Endothelial cell of umbilical vein (primary cell): ENCODE measurements at regions not wholly inside any gene's neighbourhood (a gene's known extent, or its start where the extent isn't known, plus 50 kb on each side); places are given as distances from the start of the nearest gene placed in this dataset.

ENCODE experiments used
- BruUV-seq: library from RNA; stranded (reverse); fragments of 400-500 nt; replicated peaks from 2 replicates; lab custom pipeline; 2021; lab: Mats Ljungman, UMichigan
- CTCF ChIA-PET: fragments of 300-600, 350-600 bp; sonication (Branson Sonifier 250); formaldehyde crosslinking; loops from one replicate; lab custom pipeline; 2021; ENCODE audit warnings: antibody characterized with exemption, inconsistent platforms; lab: Charles Lee
- POLR2A ChIA-PET: fragments of 300-600, 350-600 bp; sonication (Branson Sonifier 250); formaldehyde crosslinking; loops from one replicate; lab custom pipeline; 2021; ENCODE audit warnings: antibody characterized with exemption, inconsistent platforms; lab: Charles Lee
- DNase-seq: peaks from one replicate; pipeline ENCODE4 v3.0.0-alpha.2; 2011; ENCODE audit warnings: low read depth, low spot score
- FAIRE-seq: peaks from 2 replicates; lab custom pipeline; 2011; peaks lifted over from hg19 to GRCh38; lab: Jason Lieb, UNC
- H2AFZ ChIP-seq: 2 replicates; pipeline ENCODE4 v1.6.0; 2012; ENCODE audit warnings: low read depth, low read length, control low read depth, inconsistent platforms
- H3K27ac ChIP-seq: 2 replicates; pipeline ENCODE4 v1.5.1; 2011; ENCODE audit warnings: low read depth, mild to moderate bottlenecking, control low read depth, low read length, moderate library complexity; ENCODE audit not compliant: insufficient read depth
- H3K27me3 ChIP-seq, 2 experiments: 2 replicates each; pipeline versions ENCODE4 v1.6.0 to v1.6.1; 2011; ENCODE audit warnings: low read length in 2 of 2, mixed read lengths in 1 of 2; ENCODE audit not compliant: control insufficient read depth in 2 of 2, insufficient read depth in 2 of 2
- H3K36me3 ChIP-seq, 2 experiments: 2 replicates in 1 of 2; 3 replicates in 1 of 2; pipeline ENCODE4 v1.5.1; 2011; ENCODE audit warnings: low read length in 2 of 2, mild to moderate bottlenecking in 1 of 2, moderate library complexity in 1 of 2; ENCODE audit not compliant: control insufficient read depth in 2 of 2, insufficient read depth in 2 of 2; ENCODE audit errors: extremely low read depth in 1 of 2
- H3K4me1 ChIP-seq: 3 replicates; pipeline ENCODE4 v1.5.1; 2011; ENCODE audit warnings: mild to moderate bottlenecking, low read length; ENCODE audit not compliant: control insufficient read depth, insufficient read depth; ENCODE audit errors: extremely low read depth
- H3K4me2 ChIP-seq: 2 replicates; pipeline ENCODE4 v1.6.1; 2011; ENCODE audit warnings: low read length, control low read depth, mixed read lengths; ENCODE audit not compliant: insufficient read depth
- H3K4me3 ChIP-seq, 3 experiments: fragments of 200-600 bp in 1 of 3; sonication (generic), shearing (Covaris generic) in 1 of 3; replicated peaks in 1 of 3; 2 replicates each; pipeline ENCODE4 v1.5.1; 2011 to 2016; ENCODE audit warnings: control low read depth in 3 of 3, low read length in 3 of 3, mild to moderate bottlenecking in 2 of 3, inconsistent platforms in 1 of 3, low read depth in 1 of 3, moderate library complexity in 1 of 3; ENCODE audit not compliant: insufficient read depth in 1 of 3
- H3K79me2 ChIP-seq: 2 replicates; pipeline ENCODE4 v1.6.0; 2012; ENCODE audit warnings: low read length, inconsistent platforms; ENCODE audit not compliant: control insufficient read depth, insufficient read depth
- H3K9ac ChIP-seq: replicated peaks from 2 replicates; pipeline ENCODE3; 2011; ENCODE audit warnings: low read length, control low read depth; ENCODE audit not compliant: insufficient read depth; ENCODE audit errors: extremely low read depth
- H3K9me1 ChIP-seq: replicated peaks from 3 replicates; pipeline ENCODE4 v1.6.0; 2011; ENCODE audit warnings: mild to moderate bottlenecking, low read length; ENCODE audit not compliant: control insufficient read depth, insufficient read depth; ENCODE audit errors: extremely low read depth
- H3K9me3 ChIP-seq: replicated peaks from 2 replicates; pipeline ENCODE4 v1.5.1; 2012; ENCODE audit warnings: low read length, inconsistent platforms; ENCODE audit not compliant: control insufficient read depth, insufficient read depth
- H4K20me1 ChIP-seq: replicated peaks from 2 replicates; pipeline ENCODE3; 2011; ENCODE audit warnings: mild to moderate bottlenecking, low read length; ENCODE audit not compliant: control insufficient read depth, insufficient read depth; ENCODE audit errors: extremely low read depth
- EZH2 ChIP-seq: IDR thresholded peaks from 2 replicates; pipeline ENCODE4 v1.6.1; 2012; ENCODE audit warnings: borderline replicate concordance, low read depth, mild to moderate bottlenecking, moderate library complexity, low read length, inconsistent platforms; ENCODE audit not compliant: severe bottlenecking
- FOS ChIP-seq: IDR thresholded peaks from 2 replicates; pipeline ENCODE4 v1.6.1; 2011; ENCODE audit warnings: mild to moderate bottlenecking, low read length, moderate library complexity, borderline replicate concordance; ENCODE audit not compliant: insufficient read depth
- GATA2 ChIP-seq: IDR thresholded peaks from 2 replicates; pipeline ENCODE4 v1.7.0; 2011; ENCODE audit warnings: low read depth, mild to moderate bottlenecking, moderate library complexity, mixed read lengths, low read length; ENCODE audit not compliant: insufficient read length, insufficient read depth
- JUN ChIP-seq: IDR thresholded peaks from 2 replicates; pipeline ENCODE4 v1.6.1; 2011; ENCODE audit warnings: borderline replicate concordance, low read depth; ENCODE audit not compliant: insufficient read length, insufficient read depth
- MYC ChIP-seq: IDR thresholded peaks from one replicate; pipeline ENCODE4 v1.6.1; 2011; ENCODE audit warnings: mild to moderate bottlenecking, low read depth, low read length
- POLR2A ChIP-seq: IDR thresholded peaks from 2 replicates; pipeline ENCODE4 v1.6.1; 2012; ENCODE audit warnings: low read depth, mild to moderate bottlenecking, control low read depth, low read length
- POLR2AphosphoS5 ChIP-seq: IDR thresholded peaks from 2 replicates; pipeline ENCODE4 v1.6.1; 2012; ENCODE audit warnings: low read depth, mild to moderate bottlenecking, control low read depth, low read length, moderate library complexity; ENCODE audit not compliant: insufficient read depth
- dilution Hi-C: fragments of 300-500 bp; cut with MboI; formaldehyde crosslinking; loops from one replicate; pipeline ENCODE4 v1.15.0; 2019; ENCODE audit warnings: low sequenced_read_pairs; ENCODE audit not compliant: extremely low pct_ligation_motif_present
- intact Hi-C: fragments of 100-400 bp; cut with micrococcal nuclease; formaldehyde crosslinking; loops from one replicate; pipeline ENCODE4 v1.10.0; 2022
- TF ChIP-seq, protein P1 (sequence below), 2 donors: IDR thresholded peaks; 1 replicate in 1 of 2; 2 replicates in 1 of 2; pipeline ENCODE4 v1.5.1; 2011; ENCODE audit warnings: low read length in 2 of 2, mild to moderate bottlenecking in 2 of 2, moderate library complexity in 2 of 2, control low read depth in 1 of 2, inconsistent platforms in 1 of 2, low read depth in 1 of 2; ENCODE audit not compliant: insufficient read depth in 1 of 2; ENCODE audit errors: extremely low read depth in 1 of 2
- TF ChIP-seq, protein P2 (sequence below): IDR thresholded peaks from 2 replicates; pipeline ENCODE4 v1.6.1; 2011; ENCODE audit not compliant: insufficient read depth, insufficient read length

DNA sequence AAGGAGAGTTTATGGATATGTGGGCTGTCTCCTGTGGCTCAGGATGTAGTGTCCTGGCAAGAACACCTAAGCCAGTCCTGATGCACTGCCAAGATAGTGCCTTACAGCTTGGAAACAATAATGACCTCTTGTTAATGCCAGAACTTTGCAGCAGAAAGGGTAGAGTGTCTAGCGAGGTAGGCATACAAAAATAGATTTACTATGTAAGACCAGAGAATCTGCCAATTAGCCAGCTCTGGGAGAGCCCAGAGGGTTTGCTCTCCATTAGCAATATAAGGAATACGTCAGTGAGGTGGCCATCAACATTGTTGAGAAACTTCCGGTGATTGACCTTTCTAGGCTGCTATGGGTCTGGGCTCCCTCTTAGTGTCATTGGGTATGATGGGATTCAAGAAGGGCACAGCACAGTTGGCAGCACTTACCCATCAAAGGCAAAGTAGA lies 178.5 kb upstream of the GALNT2 start:
- no peak for FAIRE-seq
- intact Hi-C loops, result no loop called here

More for the DNA sequence above, 178.5 kb upstream of the GALNT2 start:
- no peaks in the 10 kb centered on the region for H3K27me3 ChIP-seq
- no peaks in the 10 kb centered on the region for H3K79me2 ChIP-seq
- H3K4me3 ChIP-seq, result no peak overlapping the region
- H4K20me1 ChIP-seq, result no peaks in the 10 kb centered on the region
- dilution Hi-C loops, result no loop called here
- no peaks in the 10 kb centered on the region for H3K9me3 ChIP-seq
- BruUV-seq, result no TSS peak
- TF ChIP-seq GATA2 (no peak), MYC (no peak), POLR2AphosphoS5 (no peak), JUN (no peak), EZH2 (no peak), POLR2A (no peak), FOS (no peak)
- TF ChIP-seq, protein P1, sequence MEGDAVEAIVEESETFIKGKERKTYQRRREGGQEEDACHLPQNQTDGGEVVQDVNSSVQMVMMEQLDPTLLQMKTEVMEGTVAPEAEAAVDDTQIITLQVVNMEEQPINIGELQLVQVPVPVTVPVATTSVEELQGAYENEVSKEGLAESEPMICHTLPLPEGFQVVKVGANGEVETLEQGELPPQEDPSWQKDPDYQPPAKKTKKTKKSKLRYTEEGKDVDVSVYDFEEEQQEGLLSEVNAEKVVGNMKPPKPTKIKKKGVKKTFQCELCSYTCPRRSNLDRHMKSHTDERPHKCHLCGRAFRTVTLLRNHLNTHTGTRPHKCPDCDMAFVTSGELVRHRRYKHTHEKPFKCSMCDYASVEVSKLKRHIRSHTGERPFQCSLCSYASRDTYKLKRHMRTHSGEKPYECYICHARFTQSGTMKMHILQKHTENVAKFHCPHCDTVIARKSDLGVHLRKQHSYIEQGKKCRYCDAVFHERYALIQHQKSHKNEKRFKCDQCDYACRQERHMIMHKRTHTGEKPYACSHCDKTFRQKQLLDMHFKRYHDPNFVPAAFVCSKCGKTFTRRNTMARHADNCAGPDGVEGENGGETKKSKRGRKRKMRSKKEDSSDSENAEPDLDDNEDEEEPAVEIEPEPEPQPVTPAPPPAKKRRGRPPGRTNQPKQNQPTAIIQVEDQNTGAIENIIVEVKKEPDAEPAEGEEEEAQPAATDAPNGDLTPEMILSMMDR (IDR thresholded peaks at IDR 0.05; ENCODE audit: extremely low read depth in 1 of 2, insufficient read depth in 1 of 2, low read depth in 1 of 2, low read length in 2 of 2), result no peak
- TF ChIP-seq, protein P2, sequence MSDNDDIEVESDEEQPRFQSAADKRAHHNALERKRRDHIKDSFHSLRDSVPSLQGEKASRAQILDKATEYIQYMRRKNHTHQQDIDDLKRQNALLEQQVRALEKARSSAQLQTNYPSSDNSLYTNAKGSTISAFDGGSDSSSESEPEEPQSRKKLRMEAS, result no peak
- H2AFZ ChIP-seq, result no peak overlapping the region
- no peak overlapping the region for H3K9ac ChIP-seq
- no peaks in the 10 kb centered on the region for H3K36me3 ChIP-seq
- H3K9me1 ChIP-seq, result no peaks in the 10 kb centered on the region
- H3K27ac ChIP-seq, result no peak overlapping the region
- ChIA-PET CTCF (interaction anchor here (1.3 kb wide), 1 partner anchor 10 kb away, joined by 4 read pairs; no protein-coding TSS in a partner anchor), POLR2A (no interaction called here)
- H3K4me2 ChIP-seq, result no peak overlapping the region
- no peaks in the 10 kb centered on the region for H3K4me1 ChIP-seq
- no peak for DNase-seq
